B cell (primary cell): ENCODE measurements at regions not wholly inside any gene's neighbourhood (a gene's known extent, or its start where the extent isn't known, plus 50 kb on each side); places are given as distances from the start of the nearest gene placed in this dataset.

Source experiments
- CTCF ChIP-seq: fragments of 200-600 bp; IDR thresholded peaks from one replicate; pipeline ENCODE4 v1.8.0; 2022; ENCODE audit warnings: antibody characterized with exemption, mild to moderate bottlenecking
- EZH2 ChIP-seq: IDR thresholded peaks from 2 replicates; pipeline ENCODE4 v1.6.1; 2012; ENCODE audit warnings: borderline replicate concordance, low read depth, mild to moderate bottlenecking, moderate library complexity, low read length; ENCODE audit not compliant: insufficient read depth, poor library complexity, severe bottlenecking

DNA sequence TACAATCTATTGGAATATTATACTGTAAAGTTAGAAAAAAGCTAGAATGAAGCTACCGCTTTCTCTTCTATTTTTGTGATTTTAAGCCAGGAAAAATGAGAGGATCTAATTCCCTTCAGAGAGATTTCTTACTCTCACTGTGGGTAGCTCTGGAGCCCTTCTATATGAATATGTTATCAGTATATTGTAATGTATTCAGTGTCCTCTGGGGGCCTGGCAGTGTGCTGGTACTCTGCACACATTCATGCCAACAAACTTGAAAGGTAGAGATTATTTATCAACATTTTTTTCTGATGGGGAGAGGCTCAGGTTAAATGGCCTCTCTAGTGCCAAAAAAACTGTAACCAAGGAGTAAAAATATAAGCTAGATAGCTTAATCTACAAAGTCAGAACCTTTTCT, 292.8 kb downstream of the TTC6 start:
- TF ChIP-seq CTCF (no peak), EZH2 (no peak)
